Hematopoietic multipotent progenitor cell treated with erythropoietin and hydrocortisone succinate and interleukin-3 and kit ligand, for 17 days (in vitro differentiated cells): ENCODE measurements at regions not wholly inside any gene's neighbourhood (a gene's known extent, or its start where the extent isn't known, plus 50 kb on each side); places are given as distances from the start of the nearest gene placed in this dataset.

Experiments
- DNase-seq: peaks from one replicate; pipeline ENCODE4 v3.0.0-alpha.2; 2015; ENCODE audit warnings: low spot score

- no peak for DNase-seq
These were observed 818.6 kb upstream of the RAB6C start for GRCh38 chr2:129160879-129161278.

DNA sequence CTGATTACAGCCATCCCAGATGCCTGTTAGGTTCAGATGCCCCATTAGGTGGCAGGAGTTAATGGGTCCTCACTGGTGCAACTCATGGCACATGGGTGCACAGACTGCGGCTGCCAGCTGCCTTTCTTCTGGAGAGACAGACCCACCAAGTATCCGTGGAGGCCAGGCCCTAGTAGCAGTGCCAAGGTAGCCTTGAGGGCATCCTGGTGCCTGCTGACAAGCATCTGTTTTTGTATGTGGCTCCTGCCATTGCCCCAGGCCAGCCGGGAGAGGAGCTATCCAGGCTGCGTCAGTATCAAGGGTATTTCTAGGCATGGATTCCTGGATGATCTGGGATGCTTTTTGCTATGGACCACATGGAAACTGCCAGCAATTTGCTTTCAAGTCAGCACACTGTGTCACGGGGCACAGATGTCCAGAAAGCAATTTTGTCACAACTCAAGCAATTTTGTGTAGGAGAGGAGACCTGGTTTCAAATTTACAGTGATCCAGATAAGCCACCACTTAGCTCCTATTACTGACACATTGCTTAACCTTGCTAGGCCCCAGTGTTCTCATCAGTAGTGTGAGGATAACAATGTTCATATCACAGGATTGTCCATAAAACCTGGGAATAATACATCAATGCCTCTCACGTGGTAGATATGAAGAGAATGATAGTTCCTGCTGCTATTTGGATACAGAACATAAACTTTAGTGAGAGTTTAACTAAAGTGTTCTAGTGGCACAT lies 815.1 kb upstream of the RAB6C start:
- no peak for DNase-seq

DNA sequence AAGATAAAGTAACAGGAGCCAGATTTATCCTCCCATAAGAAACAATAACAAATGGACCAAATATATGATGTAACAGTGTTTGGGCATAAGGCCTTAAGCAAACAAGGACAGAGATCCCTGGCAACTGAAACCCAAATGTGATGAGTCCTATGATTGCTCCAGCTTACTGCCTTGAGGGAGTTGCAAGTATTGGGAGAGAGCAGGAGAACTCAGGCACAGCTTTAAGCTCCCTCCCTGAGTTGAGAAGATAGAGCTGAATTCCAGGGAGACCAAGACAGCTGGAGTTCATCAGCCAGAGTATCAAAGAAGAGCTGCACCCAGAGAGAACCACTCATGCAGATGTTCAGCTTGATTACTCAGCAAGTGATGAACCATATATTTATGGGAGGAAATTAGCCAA lies 814.5 kb upstream of the RAB6C start:
- DNase-seq, result no peak

GRCh38 chr2:129167456-129167855 lies 812.0 kb upstream of the RAB6C start:
- DNase-seq, result no peak

GRCh38 chr2:129170570-129170969 lies 808.9 kb upstream of the RAB6C start:
- no peak for DNase-seq

- no peak for DNase-seq
These were observed 805.3 kb upstream of the RAB6C start for GRCh38 chr2:129174143-129174542.

GRCh38 chr2:129175051-129175450 lies 804.4 kb upstream of the RAB6C start:
- no peak for DNase-seq

DNA sequence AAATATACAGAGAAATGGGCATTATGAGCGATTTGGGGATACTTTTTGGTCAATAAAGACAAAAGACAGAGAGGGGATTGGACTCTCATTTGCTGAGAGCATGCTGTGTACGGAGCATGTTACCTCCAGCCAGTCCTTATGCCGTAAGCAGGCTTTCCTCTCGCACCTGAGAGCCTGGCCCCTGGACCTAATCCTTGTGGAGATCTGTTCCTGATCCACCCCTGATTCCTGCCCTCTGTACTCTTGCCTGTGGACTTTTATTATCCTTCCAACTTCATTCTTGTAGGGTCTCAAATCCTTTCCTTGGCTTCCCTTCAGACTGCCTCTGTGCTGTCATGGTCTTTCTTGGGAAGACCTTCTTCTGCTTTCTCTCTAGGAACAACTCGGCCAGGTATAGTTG lies 803.1 kb upstream of the RAB6C start:
- DNase-seq, result no peak

DNA sequence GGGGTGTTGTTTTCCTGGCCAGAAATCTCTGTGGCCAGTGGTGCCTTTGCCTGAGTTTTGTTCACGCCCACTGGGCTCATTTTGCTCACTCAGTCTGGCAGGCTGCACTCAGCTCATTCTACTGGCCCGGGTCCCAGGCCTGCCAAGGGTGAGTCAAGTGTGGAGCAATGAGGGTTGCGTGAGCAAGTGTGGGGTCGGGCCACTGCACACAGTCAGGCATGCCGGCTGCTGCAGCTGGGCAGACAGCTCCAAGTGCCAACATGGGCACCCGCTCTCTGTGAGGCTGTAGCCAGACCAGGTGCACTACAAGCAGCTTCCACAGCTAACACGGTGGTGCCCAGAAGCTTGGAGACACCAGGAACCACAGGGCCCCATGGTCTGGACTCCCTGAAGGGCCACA lies 801.1 kb upstream of the RAB6C start:
- DNase-seq, result no peak

DNA sequence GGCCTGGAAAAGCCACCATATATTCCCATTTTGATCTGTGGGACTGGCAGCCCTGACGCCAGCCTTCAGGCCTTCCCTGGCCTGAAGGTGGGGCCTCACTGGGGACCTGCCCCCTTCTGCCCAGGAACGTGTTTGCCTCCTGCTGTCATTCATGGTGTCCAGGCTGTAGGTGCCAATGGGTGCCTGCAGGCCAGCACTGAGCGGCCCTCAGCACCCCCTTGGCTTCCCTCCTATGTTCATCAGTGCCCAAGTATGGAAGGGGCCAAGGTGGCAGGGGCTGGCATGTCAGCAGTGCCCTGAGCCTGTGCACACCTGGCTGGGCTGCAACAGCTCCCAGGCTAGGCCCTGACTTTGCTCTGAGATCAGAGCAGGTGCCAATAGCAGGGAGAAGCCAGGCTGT lies 800.3 kb upstream of the RAB6C start:
- no peak for DNase-seq

GRCh38 chr2:129180124-129180716 lies 799.2 kb upstream of the RAB6C start:
- DNase-seq, result no peak

GRCh38 chr2:129181433-129181832 lies 798.0 kb upstream of the RAB6C start:
- no peak for DNase-seq

GRCh38 chr2:129181963-129182362 lies 797.5 kb upstream of the RAB6C start:
- no peak for DNase-seq

DNA sequence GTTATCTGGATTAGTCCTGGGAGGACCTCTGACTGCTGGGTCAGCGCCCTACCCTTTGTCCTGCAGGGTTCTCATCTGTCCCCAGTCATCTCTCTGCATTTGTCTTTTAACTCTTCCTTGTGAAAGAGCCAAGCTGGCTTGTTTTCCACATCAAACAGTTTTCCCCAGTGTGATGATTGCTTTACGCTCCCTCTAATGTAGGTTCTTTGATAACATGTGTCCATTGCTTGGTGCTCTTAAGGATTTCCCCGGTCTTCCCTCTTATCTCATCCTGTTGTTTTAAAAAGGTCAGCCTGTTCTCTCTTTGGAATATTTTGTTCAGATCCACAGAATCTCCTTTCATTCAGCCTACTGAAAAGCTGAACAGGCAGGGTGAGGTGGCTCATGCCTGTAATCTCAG lies 792.1 kb upstream of the RAB6C start:
- no peak for DNase-seq

DNA sequence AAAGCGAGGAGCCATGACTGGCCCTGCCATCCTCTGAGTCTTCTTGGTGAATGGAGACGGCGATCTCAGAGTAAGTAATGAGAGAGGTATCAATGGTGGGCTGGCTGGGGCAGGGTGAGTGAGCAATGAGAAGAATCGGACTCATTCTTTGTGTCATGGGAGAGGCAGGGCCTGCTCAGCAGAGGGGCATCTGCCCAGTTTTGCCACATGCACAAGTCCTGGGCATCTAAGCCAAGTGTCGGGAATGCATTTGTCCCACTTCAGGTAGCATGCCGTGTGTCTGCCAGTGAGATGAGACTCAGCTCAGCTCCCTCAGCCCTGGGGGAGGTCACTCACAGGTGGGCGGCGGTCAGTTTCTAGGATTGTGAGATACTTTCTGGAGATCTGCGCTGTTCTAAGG lies 791.0 kb upstream of the RAB6C start:
- DNase-seq, result no peak

DNA sequence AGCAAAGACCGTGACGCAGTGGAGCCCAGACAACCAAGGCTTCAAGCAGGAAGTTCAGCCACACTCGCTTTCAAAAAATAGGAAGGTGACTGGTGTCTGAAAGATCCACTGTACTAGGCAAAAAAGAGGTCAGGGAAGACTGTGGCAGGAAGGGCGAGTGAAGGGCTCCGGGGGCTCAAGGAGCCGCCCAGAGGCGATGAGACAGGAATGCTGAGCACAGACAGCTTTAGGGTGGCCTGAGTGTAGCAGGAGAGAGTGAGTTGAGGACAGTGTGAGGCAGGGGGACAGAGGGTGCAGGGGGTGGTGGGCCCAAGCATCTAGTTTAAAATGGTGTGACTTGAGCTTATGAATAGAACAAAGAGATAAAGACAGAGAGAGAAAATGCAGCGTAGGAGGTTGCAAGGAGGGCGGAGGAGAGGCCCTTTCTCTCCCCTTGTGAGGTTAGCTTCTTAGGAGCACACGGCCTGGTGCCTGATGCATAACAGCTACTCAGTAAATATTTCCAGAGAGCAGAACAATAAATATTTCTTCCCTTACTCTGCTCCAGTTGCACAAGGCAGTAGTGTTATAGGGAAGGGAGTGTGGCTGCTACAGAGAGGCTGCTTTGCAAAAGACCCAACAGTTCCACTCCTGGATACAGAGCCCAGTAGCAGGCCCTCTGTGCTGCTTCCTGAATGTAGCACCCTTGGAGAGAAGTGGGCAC lies 789.7 kb upstream of the RAB6C start:
- DNase-seq, result no peak

- no peak for DNase-seq
These were observed 789.0 kb upstream of the RAB6C start for GRCh38 chr2:129190494-129190893.

DNA sequence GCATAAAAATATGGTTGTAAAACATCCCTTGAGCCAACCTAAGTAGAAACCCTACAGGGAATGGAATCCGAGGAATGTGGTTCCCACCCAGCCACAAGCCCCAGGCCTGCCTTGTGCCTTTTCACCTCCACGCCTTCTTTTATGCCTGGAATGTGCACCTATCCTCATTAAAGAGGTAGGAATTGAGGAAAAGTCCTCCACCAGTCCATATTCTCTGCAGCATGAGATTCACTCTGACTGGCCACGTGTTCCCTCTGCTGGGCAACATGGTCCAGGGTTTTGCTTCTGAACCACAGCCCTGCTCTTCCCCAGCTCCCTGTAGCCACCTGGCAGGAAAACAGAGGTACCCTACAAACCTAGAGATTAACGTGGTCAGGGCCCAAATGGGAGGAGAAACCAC lies 787.9 kb upstream of the RAB6C start:
- DNase-seq, result no peak

- DNase-seq, result no peak
These were observed 787.3 kb upstream of the RAB6C start for GRCh38 chr2:129192117-129192516.

- DNase-seq, result no peak
These were observed 786.6 kb upstream of the RAB6C start for GRCh38 chr2:129192841-129193253.

DNA sequence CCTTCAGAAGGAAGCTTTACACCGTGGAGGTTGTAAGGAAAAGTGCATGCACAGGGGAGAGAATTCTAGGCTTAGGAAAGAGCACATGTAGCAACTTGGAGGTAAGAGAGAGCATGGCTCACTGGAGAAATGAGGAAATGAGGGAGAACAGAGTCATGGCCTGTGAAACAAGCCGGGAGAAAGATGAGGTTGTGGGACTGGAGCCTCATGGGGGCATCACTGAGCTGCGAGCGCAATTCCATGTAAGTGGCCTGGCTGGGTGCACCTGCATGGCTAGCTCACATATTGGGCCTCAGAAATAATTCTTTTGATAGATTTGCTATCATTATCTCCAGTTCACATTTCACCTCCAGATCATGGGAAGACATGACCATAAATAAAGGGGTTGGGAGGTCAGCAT lies 785.5 kb upstream of the RAB6C start:
- no peak for DNase-seq

DNA sequence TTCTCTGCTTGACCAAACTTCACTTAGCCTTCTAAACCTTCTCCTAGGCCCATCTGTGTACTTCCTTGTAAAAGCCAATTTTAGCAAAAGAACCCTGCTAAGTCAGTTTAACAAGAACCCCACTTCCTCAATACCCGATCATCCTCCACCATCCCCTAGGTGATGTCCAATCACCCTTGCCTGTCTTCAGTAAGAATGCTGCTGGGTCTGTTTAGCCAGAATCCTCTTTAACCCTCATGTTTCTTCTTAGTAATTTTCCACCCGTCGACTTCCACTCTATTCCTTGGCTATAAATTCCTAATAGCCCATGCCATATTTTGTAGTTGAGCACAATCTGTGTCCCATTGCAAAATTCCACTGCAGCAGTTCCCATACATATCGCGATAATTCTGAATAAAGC lies 780.0 kb upstream of the RAB6C start:
- DNase-seq, result no peak

- DNase-seq, result no peak
These were observed 777.8 kb upstream of the RAB6C start for GRCh38 chr2:129201696-129202095.

DNA sequence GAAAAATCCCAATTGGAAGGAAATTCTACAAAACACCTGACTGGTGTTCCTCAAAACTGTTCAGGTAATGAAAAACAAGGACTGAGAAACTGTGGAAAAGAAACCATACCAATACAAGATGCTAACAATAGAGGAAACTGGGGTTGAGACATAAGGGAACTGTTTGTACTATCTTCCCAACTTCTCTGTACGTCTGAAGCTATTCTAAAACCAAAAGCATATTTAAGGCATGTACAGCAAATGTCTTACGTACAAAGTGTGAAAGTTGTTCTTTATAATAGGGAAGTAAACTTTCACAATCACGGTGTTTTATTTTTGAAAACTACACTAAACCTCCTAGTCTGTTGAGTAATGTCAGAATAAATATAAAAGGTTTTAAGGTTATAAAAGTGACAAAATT lies 776.1 kb upstream of the RAB6C start:
- no peak for DNase-seq
